ENCODE measurements at regions not wholly inside any gene's neighbourhood (a gene's known extent, or its start where the extent isn't known, plus 50 kb on each side); places are given as distances from the start of the nearest gene placed in this dataset.
"Not testable (repeated sequence)": the region's sequence is repeated elsewhere in the genome, so short reads cannot be mapped to it uniquely, and the experiment has no call there.

- no peak overlapping the region for H3K4me2 ChIP-seq (ENCODE audit: low read length)
- no peaks in the 10 kb centered on the region for H3K4me1 ChIP-seq (ENCODE audit: control insufficient read depth, low read length)
- no peak overlapping the region for H3K4me3 ChIP-seq (ENCODE audit: low read length)
- no peaks in the 10 kb centered on the region for H3F3A ChIP-seq (ENCODE audit: control insufficient read depth, insufficient read depth)
- H3K9me3 ChIP-seq (ENCODE audit: control insufficient read depth, insufficient read depth, low read length), result no peaks in the 10 kb centered on the region
- no peak overlapping the region for H3K27ac ChIP-seq (ENCODE audit: low read depth, low read length)
- H3K9me2 ChIP-seq (replicated peaks; ENCODE audit: control insufficient read depth, low read length), result no peaks in the 10 kb centered on the region
- TF ChIP-seq CTCF (IDR thresholded peaks at IDR 0.05; ENCODE audit: low read depth, low read length, poor library complexity, severe bottlenecking) (no peak), EZH2phosphoT487 (IDR thresholded peaks at IDR 0.05; ENCODE audit: borderline replicate concordance, low read length) (no peak)
- H3K27me3 ChIP-seq (ENCODE audit: control insufficient read depth, low read length), result peaks cover 14% of the 10 kb centered on the region; the same call in 1 of the 2 replicates
- H3K79me2 ChIP-seq (ENCODE audit: control insufficient read depth, low read length), result no peaks in the 10 kb centered on the region
- no peaks in the 10 kb centered on the region for H4K20me1 ChIP-seq (ENCODE audit: control insufficient read depth, insufficient read depth, low read depth, low read length)
- H3K36me3 ChIP-seq (ENCODE audit: control insufficient read depth, low read length), result no peaks in the 10 kb centered on the region
Measured at GRCh38 chr17:59494757-59495368, 70.5 kb upstream of the DHX40 start.

- Histone ChIP-seq H3K9me3 (ENCODE audit: control insufficient read depth, insufficient read depth, low read length) (no peaks in the 10 kb centered on the region), H3K4me2 (ENCODE audit: low read length) (no peak overlapping the region), H3K4me3 (ENCODE audit: low read length) (no peak overlapping the region), H3K9me2 (replicated peaks; ENCODE audit: control insufficient read depth, low read length) (no peaks in the 10 kb centered on the region), H3K27ac (ENCODE audit: low read depth, low read length) (no peak overlapping the region), H3K79me2 (ENCODE audit: control insufficient read depth, low read length) (no peaks in the 10 kb centered on the region), H3K36me3 (ENCODE audit: control insufficient read depth, low read length) (no peaks in the 10 kb centered on the region), H3K27me3 (ENCODE audit: control insufficient read depth, low read length) (peaks cover 14% of the 10 kb centered on the region; the same call in 1 of the 2 replicates), H4K20me1 (ENCODE audit: control insufficient read depth, insufficient read depth, low read depth, low read length) (no peaks in the 10 kb centered on the region), H3F3A (ENCODE audit: control insufficient read depth, insufficient read depth) (no peaks in the 10 kb centered on the region), H3K4me1 (ENCODE audit: control insufficient read depth, low read length) (no peaks in the 10 kb centered on the region)
- TF ChIP-seq EZH2phosphoT487 (IDR thresholded peaks at IDR 0.05; ENCODE audit: borderline replicate concordance, low read length) (no peak), CTCF (IDR thresholded peaks at IDR 0.05; ENCODE audit: low read depth, low read length, poor library complexity, severe bottlenecking) (no peak)
Measured at GRCh38 chr17:59496178-59496577, 69.2 kb upstream of the DHX40 start.

- H3K79me2 ChIP-seq (ENCODE audit: control insufficient read depth, low read length), result no peaks in the 10 kb centered on the region
- no peak overlapping the region for H3K27ac ChIP-seq (ENCODE audit: low read depth, low read length)
- H3K4me3 ChIP-seq (ENCODE audit: low read length), result no peak overlapping the region
- no peaks in the 10 kb centered on the region for H3K9me2 ChIP-seq (replicated peaks; ENCODE audit: control insufficient read depth, low read length)
- H3K4me2 ChIP-seq (ENCODE audit: low read length), result no peak overlapping the region
- H3K9me3 ChIP-seq (ENCODE audit: control insufficient read depth, insufficient read depth, low read length), result no peaks in the 10 kb centered on the region
- peaks cover 11% of the 10 kb centered on the region; the same call in 1 of the 2 replicates for H3K27me3 ChIP-seq (ENCODE audit: control insufficient read depth, low read length)
- H4K20me1 ChIP-seq (ENCODE audit: control insufficient read depth, insufficient read depth, low read depth, low read length), result no peaks in the 10 kb centered on the region
- H3F3A ChIP-seq (ENCODE audit: control insufficient read depth, insufficient read depth), result no peaks in the 10 kb centered on the region
- no peaks in the 10 kb centered on the region for H3K36me3 ChIP-seq (ENCODE audit: control insufficient read depth, low read length)
- no peaks in the 10 kb centered on the region for H3K4me1 ChIP-seq (ENCODE audit: control insufficient read depth, low read length)
- TF ChIP-seq CTCF (IDR thresholded peaks at IDR 0.05; ENCODE audit: low read depth, low read length, poor library complexity, severe bottlenecking) (no peak), EZH2phosphoT487 (IDR thresholded peaks at IDR 0.05; ENCODE audit: borderline replicate concordance, low read length) (no peak)
Measured at GRCh38 chr17:59498530-59499307, 66.7 kb upstream of the DHX40 start.

GRCh38 chr17:59500086-59500655 lies 65.2 kb upstream of the DHX40 start:
- not testable (repeated sequence) for H3K27ac ChIP-seq (ENCODE audit: low read depth, low read length); H3K36me3 ChIP-seq (ENCODE audit: control insufficient read depth, low read length); H3K4me3 ChIP-seq (ENCODE audit: low read length); H3K9me2 ChIP-seq (replicated peaks; ENCODE audit: control insufficient read depth, low read length); H3F3A ChIP-seq (ENCODE audit: control insufficient read depth, insufficient read depth); H3K9me3 ChIP-seq (ENCODE audit: control insufficient read depth, insufficient read depth, low read length); H3K79me2 ChIP-seq (ENCODE audit: control insufficient read depth, low read length); H3K4me2 ChIP-seq (ENCODE audit: low read length); H3K4me1 ChIP-seq (ENCODE audit: control insufficient read depth, low read length); H4K20me1 ChIP-seq (ENCODE audit: control insufficient read depth, insufficient read depth, low read depth, low read length)
- peaks cover 11% of the 10 kb centered on the region; the same call in 1 of the 2 replicates for H3K27me3 ChIP-seq (ENCODE audit: control insufficient read depth, low read length)
